Dedifferentiated amniotic fluid mesenchymal stem cell (primary cell): ENCODE measurements at regions not wholly inside any gene's neighbourhood (a gene's known extent, or its start where the extent isn't known, plus 50 kb on each side); places are given as distances from the start of the nearest gene placed in this dataset.

Experiments
- DNase-seq: peaks from one replicate; pipeline ENCODE4 v3.0.0-alpha.2; 2016; ENCODE audit errors: extremely low spot score

DNA sequence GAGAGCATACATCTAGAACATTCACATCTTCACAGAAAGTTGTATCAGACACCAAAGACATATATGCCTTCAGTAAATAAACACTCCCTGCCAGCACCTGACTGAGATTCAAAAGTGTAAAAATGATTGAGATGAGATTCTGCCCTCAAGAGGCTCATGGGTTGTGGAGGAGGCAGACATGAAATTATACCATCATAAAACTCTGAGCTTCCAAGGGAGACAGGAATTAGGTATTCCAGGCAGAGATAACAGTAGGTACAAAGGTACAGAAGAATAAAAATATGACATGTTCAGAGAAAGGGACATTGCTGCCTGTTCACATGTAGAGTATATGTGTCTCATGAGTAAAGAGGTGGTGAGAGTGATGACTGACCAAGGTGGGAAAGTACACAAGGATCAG lies 322.3 kb downstream of the OSR1 start:
- DNase-seq, result no peak

DNA sequence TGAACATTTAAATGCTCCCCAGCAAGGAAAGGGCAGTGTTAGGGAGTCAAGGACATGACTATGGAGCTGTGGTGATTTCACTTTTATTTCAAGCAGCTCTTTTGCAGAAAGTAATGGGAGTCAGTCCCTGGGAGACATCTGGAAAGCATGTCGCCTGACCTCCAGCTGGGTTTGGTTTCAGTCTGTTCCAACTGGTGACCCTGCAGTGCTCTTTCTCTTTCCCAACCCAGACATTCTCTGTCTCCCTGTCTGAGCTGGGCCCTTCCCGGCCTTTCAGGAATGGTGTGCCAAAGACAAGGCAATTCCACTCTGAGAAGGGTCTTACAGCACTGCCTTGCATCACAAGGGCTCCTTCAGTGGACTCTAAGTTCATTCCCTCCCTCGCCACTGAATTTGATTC lies 323.2 kb downstream of the OSR1 start:
- DNase-seq, result no peak

DNA sequence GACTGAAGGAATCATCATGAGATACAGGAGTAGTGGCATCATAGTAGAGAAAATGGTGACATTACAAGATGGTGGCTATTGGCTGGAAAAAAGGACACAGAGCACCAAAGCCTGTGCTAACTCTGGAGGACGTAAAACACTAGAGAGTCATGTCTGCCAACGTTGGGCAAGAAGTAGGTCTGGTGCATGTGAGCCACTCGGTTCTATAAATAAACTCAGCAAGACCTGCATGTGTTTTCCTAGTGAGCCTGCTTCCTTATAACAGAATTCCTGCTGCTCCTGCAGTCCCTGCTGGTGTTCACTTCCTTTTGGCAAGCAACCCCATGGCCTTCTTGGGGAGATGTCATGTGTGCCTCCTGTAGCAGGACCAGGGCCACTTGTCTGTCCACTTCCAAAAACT lies 325.2 kb downstream of the OSR1 start:
- DNase-seq, result no peak

- no peak for DNase-seq
Measured at GRCh38 chr2:19031642-19032041, 326.8 kb downstream of the OSR1 start.

- DNase-seq, result no peak
Measured at GRCh38 chr2:19029655-19030054, 328.8 kb downstream of the OSR1 start.

DNA sequence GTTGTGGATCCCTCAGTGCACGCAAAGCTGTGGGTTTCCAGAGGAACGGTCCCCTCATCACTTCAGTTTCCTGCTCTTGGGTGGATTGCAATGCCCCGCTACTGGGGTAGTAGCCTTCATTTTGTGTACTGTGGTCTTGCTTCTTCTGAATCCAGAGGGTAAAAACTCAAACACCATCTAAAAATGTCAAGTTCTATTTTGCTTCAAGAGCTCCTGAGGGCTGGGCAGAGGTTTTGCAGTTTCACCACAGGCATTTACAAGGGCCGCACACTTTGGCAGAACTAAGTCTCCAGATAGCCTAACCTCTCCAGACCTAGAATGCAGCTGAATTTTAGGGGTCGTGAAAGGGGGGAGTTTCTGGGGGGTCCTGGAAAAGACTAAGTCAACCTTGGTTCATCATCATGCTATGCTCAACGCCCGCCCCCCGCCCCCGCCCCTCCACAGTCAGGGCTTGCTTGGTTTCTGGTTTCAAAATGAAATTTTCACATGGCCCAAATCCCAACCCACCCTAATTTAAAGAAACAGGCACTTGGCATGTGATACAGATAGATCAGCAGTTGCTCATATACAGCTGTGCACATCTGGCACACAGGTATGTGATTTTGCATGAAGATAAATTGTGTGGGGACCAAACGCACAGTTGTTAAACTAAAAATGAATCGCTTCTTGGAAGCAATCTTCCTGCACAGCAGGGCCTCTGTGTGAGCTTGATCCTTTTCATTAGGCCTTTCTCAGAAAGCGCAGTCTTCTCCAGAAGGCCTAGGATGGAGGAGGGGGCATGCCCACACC lies 329.6 kb downstream of the OSR1 start:
- no peak for DNase-seq

DNA sequence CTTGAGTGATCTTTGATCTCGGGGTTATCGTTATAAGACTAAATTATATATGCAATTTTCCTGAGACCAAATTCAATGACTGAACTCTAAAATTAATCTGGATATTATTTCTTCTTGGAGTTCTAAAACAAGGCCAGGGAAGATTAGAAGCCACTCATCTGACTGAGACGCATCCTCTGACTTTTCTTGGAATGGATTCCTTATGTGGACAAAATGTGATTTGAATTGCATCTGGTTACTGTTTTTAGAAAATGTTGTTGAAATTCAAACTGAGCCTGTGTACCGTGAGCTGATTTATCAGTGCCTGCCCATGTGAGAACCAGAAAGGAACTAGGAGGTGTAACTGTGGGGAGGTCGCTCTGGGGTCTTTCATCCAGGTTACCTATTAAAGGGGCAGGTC lies 330.8 kb downstream of the OSR1 start:
- DNase-seq, result no peak

DNA sequence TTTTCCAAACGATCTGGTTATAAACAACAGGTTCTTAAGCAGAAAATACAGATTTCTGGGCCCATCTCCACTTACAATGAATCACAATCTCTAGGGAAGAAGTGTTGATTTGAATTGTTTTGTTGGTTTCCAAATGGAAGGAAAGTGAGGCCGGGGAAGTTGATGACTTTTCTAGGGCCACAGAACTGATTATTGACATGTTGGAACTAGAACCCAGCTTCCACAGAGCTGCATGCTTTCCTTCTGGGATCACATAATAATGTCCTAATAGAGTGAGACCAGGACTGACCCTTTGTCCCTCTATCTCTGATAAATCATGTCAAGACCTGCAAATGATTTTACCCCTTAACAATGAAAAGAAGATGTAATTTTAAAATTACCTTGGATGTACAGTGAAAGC lies 332.2 kb downstream of the OSR1 start:
- DNase-seq, result no peak

DNA sequence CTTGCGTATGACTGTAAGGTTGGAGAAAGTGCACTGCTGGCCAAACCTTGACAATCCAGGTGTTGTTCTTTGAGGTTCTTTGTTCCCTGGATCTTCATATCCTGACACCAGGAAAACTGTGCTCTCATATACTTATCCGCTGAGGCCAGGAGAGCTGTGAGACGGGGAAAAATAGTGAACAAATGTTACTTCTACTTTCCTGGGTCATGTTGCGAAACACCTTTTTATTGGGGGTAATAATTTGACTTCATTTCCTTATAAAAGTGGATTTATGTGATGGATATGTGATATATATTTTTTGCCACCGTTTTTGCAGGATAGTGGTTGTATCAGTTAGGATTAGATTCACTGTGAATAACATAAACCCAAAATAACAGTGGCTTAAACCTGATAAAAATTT lies 336.1 kb downstream of the OSR1 start:
- no peak for DNase-seq

DNA sequence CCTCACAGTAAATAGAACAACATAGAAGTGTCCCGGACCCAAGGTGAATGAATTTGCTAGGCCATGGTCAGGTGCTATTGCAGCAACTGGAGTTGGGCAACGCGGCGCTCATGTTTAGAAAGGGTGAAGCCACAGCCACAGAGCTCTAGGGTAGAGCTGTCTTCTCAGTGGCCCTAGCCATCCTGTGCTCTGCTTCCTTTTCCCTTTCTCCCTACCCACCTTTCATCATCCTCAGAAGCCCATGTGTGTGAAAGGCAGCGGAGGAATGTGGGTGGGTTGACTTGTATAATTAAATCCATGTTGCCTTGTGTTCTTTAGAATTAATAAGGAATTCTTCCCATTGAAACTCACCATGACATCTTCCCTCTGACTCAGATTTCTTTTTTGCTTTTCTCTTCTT lies 336.7 kb downstream of the OSR1 start:
- peak; percentile 81 for DNase-seq

- DNase-seq, result peak; percentile 90
Measured at GRCh38 chr2:19021100-19021476, 337.3 kb downstream of the OSR1 start.

- no peak for DNase-seq
Measured at GRCh38 chr2:19020144-19021099, 338.0 kb downstream of the OSR1 start.

GRCh38 chr2:19009510-19009909 lies 348.9 kb downstream of the OSR1 start:
- DNase-seq, result no peak

GRCh38 chr2:19003554-19003953 lies 354.9 kb downstream of the OSR1 start:
- no peak for DNase-seq

DNA sequence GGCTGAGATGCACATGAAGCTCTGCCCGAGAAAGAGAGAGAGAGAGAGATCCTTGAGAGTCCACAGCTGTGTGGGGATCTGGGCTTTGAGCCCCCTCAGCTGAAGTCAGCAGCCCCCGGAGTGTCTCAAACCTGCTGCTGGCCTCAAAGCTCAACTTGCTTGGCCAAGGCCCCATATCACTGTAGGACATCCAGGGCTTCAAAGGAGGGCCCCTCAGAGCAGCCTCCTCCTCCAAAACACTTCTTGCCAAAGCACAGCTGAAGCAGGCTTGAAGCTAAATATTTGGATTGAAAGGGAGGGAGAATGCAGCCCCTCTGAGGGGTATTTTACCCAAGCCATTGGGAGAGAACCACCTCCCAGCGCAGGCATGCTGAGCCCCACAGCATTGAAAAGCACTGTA lies 357.6 kb downstream of the OSR1 start:
- DNase-seq, result no peak

GRCh38 chr2:18999198-18999597 lies 359.2 kb downstream of the OSR1 start:
- no peak for DNase-seq

- no peak for DNase-seq
Measured at GRCh38 chr2:18998491-18998890, 359.9 kb downstream of the OSR1 start.

- DNase-seq, result no peak
Measured at GRCh38 chr2:18993756-18994338, 364.6 kb downstream of the OSR1 start.

DNA sequence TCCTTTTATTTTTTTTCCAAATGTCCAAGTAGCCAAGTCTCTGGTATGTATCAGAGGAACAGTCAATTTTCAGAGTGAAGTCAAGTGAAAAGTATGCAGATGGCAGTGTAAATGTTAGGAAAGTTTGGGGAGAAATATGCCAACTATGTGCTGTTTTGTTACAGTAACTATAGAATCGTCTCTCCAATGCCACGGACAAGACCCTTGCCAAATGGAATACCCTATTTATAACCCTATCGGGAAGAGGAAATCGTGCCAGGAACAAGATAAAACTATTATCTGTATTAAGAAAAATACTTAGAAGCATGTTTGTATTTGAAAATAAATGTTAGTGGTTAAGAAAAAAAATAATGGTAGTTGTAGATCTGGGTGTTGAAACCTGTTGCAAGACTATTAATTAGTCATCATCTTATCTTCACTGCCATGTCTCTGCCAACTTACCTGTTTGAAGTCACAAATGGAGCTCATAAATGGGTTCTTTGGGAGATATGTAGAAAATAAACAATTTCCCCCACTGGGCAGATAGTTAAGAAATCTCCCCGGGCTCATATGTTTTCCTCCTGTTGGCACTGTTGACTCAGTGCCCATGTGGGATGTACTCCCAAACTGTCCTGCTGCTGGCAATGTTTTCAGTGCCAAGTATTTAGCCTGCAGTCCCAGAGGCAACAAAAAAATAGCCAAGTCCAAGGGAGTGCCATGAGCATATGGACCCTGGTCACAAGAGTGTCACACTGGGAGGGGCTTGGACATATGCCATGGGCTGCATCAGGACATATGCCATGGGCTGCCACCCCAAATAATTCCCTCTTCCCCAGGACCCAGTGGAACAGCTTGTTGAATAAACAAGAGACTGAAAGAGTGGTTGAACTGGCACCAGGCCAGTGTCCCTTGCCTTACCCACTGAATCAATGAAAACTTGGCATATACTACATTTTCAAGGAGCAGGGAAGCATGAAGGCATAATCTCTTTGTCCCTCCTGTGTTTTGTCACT lies 366.9 kb downstream of the OSR1 start:
- DNase-seq, result peak; percentile 93

GRCh38 chr2:18988631-18989232 lies 369.7 kb downstream of the OSR1 start:
- no peak for DNase-seq

DNA sequence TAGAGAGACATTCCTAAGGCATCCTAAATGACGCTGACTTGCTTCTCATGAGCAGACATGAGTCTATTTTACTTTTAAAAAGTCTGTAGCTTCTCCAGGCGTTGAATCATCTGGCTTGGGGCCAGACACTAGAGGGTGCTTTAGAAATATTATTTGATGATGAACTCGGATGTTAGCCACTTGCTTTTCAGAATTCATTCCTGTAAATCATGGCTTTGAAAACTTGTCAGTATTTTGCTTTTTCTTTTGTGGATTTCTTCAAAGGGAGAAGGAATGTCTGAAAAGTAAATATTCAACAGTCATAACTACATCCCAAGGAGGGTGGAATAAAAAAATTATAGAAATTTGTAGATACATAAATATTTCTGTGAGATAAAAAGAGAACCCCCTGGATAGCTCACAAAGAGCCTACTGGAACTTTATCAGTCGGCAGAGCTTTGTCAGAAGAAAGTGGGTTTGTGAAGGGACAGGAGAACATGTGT lies 370.8 kb downstream of the OSR1 start:
- peak; percentile 94 for DNase-seq
